ENCODE measurements at regions not wholly inside any gene's neighbourhood (a gene's known extent, or its start where the extent isn't known, plus 50 kb on each side); places are given as distances from the start of the nearest gene placed in this dataset.

DNA sequence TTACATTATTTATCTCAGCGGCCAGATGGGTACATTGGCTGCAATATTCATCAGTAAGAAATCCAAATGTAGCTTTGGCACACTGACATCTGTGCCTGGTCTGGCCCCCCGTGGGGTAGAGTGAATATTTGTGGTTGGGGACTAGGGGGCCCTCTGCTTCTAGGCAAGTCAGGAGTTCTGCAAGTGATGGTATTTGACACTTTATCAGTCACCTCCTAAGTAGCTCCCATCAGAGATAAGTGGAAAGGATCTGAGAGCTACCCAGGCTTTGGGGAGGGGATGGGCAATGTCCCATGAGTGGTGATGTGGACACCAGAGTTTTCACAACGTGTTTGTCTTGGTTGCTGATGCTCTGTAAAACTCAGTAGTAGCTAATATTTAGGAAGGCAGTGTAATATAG is 609.9 kb upstream of the RBFOX1 start:
- Histone ChIP-seq H3K27ac (no peak overlapping the region), H3K4me3 (no peak overlapping the region), H3K9me3 (no peaks in the 10 kb centered on the region), H3K27me3 (replicated peaks; ENCODE audit: insufficient read depth) (no peaks in the 10 kb centered on the region), H3K36me3 (no peaks in the 10 kb centered on the region), H3K4me1 (replicated peaks) (no peaks in the 10 kb centered on the region)
- 52% methylated on average over 3 of the region's 3 CpGs for whole genome bisulfite sequencing
- DNase-seq (ENCODE audit: low spot score): no peak
- TF ChIP-seq POLR2AphosphoS5 (IDR thresholded peaks at IDR 0.05) (no peak), CTCF (IDR thresholded peaks at IDR 0.05) (no peak), POLR2A (IDR thresholded peaks at IDR 0.05) (no peak)
- intact Hi-C loops (cut with DNase I): no loop called here

DNA sequence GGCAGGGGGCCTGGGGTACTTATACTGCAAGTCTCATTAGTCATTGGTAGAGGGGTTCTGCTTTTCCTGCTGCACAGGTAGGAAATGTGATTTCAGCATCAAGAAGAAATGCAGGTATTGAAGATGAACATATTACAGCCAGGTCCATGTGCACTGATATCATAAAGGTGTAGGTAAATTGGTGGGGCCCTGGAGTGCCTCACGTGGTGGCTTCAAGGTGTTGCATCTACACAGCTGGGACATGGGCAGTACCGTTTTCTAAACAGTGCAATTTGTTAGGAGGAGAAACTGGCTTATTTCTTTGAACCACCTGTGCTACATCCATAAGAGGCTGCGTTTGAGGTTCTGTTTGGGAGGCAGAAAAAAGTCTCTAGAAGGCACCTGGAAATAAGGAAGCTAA is 618.1 kb upstream of the RBFOX1 start:
- Histone ChIP-seq H3K27me3 (replicated peaks; ENCODE audit: insufficient read depth) (no peaks in the 10 kb centered on the region), H3K4me1 (replicated peaks) (no peaks in the 10 kb centered on the region), H3K36me3 (no peaks in the 10 kb centered on the region), H3K27ac (no peak overlapping the region), H3K9me3 (no peaks in the 10 kb centered on the region), H3K4me3 (no peak overlapping the region)
- intact Hi-C loops (cut with DNase I): no loop called here
- TF ChIP-seq CTCF (IDR thresholded peaks at IDR 0.05) (no peak), POLR2AphosphoS5 (IDR thresholded peaks at IDR 0.05) (no peak), POLR2A (IDR thresholded peaks at IDR 0.05) (no peak)
- no peak for DNase-seq (ENCODE audit: low spot score)
- 65% methylated on average over 3 of the region's 3 CpGs for WGBS

GRCh38 chr16:6709736-6710135 is 622.9 kb upstream of the RBFOX1 start:
- DNase-seq (ENCODE audit: low spot score): no peak
- intact Hi-C loops (cut with DNase I): no loop called here
- 78% methylated on average over 9 of the region's 9 CpGs for WGBS

GRCh38 chr16:6708576-6709215 is 623.9 kb upstream of the RBFOX1 start:
- WGBS: 90% methylated on average over 5 of the region's 5 CpGs
- Histone ChIP-seq H3K36me3 (no peaks in the 10 kb centered on the region), H3K4me3 (no peak overlapping the region), H3K4me1 (replicated peaks) (no peaks in the 10 kb centered on the region), H3K9me3 (no peaks in the 10 kb centered on the region), H3K27ac (no peak overlapping the region), H3K27me3 (replicated peaks; ENCODE audit: insufficient read depth) (no peaks in the 10 kb centered on the region)
- TF ChIP-seq CTCF (IDR thresholded peaks at IDR 0.05) (no peak), POLR2AphosphoS5 (IDR thresholded peaks at IDR 0.05) (no peak), POLR2A (IDR thresholded peaks at IDR 0.05) (no peak)
- intact Hi-C loops (cut with DNase I): no loop called here
- DNase-seq (ENCODE audit: low spot score): no peak

More at GRCh38 chr16:6709736-6710135, 622.9 kb upstream of the RBFOX1 start:
- H3K27me3 ChIP-seq (replicated peaks; ENCODE audit: insufficient read depth): no peaks in the 10 kb centered on the region
- no peaks in the 10 kb centered on the region for H3K9me3 ChIP-seq
- H3K4me1 ChIP-seq (replicated peaks): no peaks in the 10 kb centered on the region
- no peak overlapping the region for H3K4me3 ChIP-seq
- H3K36me3 ChIP-seq: no peaks in the 10 kb centered on the region
- no peak overlapping the region for H3K27ac ChIP-seq
- TF ChIP-seq CTCF (IDR thresholded peaks at IDR 0.05) (no peak), POLR2A (IDR thresholded peaks at IDR 0.05) (no peak), POLR2AphosphoS5 (IDR thresholded peaks at IDR 0.05) (no peak)

GRCh38 chr16:6704306-6704930 is 628.2 kb upstream of the RBFOX1 start:
- TF ChIP-seq POLR2AphosphoS5 (IDR thresholded peaks at IDR 0.05) (no peak), POLR2A (IDR thresholded peaks at IDR 0.05) (no peak), CTCF (IDR thresholded peaks at IDR 0.05) (no peak)
- Histone ChIP-seq H3K4me1 (replicated peaks) (no peaks in the 10 kb centered on the region), H3K36me3 (no peaks in the 10 kb centered on the region), H3K27me3 (replicated peaks; ENCODE audit: insufficient read depth) (no peaks in the 10 kb centered on the region), H3K9me3 (no peaks in the 10 kb centered on the region), H3K27ac (no peak overlapping the region), H3K4me3 (no peak overlapping the region)
- intact Hi-C loops (cut with DNase I): no loop called here
- WGBS: 41% methylated on average over 7 of the region's 7 CpGs
- no peak for DNase-seq (ENCODE audit: low spot score)
